Fibroblast of peridontal ligament (primary cell): ENCODE measurements at regions not wholly inside any gene's neighbourhood (a gene's known extent, or its start where the extent isn't known, plus 50 kb on each side); places are given as distances from the start of the nearest gene placed in this dataset.

Experiments
- DNase-seq: peaks from one replicate; pipeline ENCODE4 v3.0.0-alpha.2; 2010; ENCODE audit errors: extremely low read depth

- DNase-seq: peak; percentile 88
These were observed 497.6 kb upstream of the TCF4 start for GRCh38 chr18:56085551-56085950.

GRCh38 chr18:56083523-56084287 lies 495.7 kb upstream of the TCF4 start:
- no peak for DNase-seq

DNA sequence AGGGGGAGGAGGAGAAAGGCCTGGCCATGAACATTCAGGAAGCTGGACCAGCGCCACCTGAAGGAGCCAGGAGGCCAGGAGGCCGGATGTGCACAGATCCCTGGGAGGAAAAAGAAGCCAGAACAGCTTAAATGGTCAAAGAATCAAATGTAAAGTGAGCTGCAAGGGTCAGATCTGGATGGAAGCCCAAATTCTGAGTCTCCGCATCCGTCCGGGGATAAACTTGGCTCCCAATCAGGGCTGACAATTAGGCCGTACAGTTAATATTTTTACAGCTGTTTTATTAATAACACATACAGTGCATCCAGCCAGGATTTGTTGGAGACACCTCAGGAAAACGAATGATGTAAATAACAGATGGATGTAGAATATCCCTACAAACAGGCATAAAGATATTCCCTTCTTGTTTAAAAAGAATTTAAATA lies 495.1 kb upstream of the TCF4 start:
- no peak for DNase-seq

DNA sequence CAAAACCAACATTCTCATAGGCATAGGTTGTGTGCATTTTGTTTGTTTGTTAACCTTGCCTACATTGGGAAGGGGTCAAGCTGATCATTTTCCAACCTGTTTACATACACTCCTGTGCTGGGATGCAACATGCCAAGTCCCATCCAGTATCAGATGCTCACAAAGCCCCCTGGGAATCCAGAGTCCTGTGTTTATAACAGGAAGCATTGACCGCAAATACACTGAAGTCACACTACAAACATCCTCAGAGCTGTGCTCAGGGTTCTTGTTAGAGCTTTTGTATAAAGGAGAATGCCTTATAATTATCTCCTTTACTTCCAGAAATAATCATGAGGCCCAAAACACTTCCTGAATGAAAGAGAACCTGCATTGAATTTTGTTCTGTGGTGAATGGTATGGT lies 488.7 kb upstream of the TCF4 start:
- no peak for DNase-seq

DNA sequence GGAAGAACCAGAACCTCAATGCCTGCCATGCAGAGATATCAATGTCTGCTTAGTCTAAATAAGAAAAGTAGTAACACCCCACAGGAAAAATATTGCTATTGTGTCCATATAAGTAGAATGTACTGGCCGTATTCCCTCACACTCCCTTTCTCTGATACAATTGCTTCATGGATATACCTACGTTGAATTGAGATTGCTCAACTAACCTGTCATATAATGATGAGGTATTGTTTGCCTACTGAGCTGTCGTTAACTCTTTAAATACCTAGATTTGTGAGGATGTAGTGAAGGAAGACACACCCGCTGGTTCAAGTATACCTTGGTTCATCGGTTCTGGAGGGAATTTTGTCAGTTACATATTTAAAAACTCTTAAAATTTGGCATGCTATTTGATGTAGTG lies 480.7 kb upstream of the TCF4 start:
- DNase-seq: no peak

- peak; percentile 87 for DNase-seq
These were observed 480.1 kb upstream of the TCF4 start for GRCh38 chr18:56067969-56068671.

- peak; percentile 76 for DNase-seq
These were observed 479.4 kb upstream of the TCF4 start for GRCh38 chr18:56067214-56067894.

DNA sequence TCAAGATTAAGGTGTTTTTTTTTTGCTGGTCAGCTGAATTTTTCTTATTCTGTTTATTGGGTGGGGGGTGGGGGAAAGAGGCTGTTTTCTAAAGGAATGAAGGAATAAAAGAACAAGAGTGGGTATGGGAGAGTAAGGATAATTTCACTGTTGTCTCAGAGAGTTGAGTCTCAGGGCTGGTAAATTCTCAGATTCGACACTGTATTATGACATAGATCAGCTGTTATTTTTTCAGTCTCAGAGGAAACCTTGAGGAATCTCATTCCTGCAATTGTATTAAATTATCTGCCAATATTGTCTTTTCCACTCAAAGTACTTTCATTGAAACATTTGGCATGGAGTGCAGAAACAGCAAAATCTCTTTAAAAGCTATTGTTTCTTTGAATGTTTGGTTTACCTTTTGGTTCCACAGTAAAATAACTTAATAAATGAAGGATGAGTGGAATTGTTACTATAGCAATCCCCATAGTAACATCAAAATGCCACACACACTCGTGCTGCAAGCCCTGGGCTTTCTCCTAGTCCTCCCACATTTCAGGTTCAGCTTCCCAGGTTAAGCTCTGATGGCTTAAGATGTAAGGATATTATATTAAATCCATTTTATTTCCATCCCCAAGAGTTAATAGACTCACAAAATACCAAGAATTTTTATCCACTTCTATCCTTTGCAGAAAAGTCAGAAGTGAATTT lies 478.7 kb upstream of the TCF4 start:
- peak; percentile 20 for DNase-seq

DNA sequence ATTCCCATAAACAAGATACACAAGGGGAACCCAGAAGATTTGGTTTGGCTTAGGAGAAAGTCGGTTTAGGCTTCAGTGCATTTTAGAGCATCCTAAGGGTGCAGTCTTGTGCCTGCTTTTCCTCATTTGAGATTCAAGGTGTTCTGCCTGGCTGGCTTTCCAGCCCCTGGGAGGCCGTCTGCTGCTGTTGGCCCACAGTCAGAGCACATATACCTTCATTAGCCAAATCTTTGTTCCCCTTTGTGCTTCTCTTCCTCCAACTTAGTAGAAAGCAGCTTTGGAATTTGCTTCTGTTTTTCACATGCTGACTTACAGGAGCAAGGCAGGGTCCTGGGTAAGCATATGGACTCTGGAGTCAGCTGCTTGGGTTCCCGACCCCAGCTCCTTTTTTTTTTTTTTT lies 477.1 kb upstream of the TCF4 start:
- DNase-seq: no peak

GRCh38 chr18:56062931-56063330 lies 474.9 kb upstream of the TCF4 start:
- no peak for DNase-seq

- no peak for DNase-seq
These were observed 473.1 kb upstream of the TCF4 start for GRCh38 chr18:56060967-56061541.

DNA sequence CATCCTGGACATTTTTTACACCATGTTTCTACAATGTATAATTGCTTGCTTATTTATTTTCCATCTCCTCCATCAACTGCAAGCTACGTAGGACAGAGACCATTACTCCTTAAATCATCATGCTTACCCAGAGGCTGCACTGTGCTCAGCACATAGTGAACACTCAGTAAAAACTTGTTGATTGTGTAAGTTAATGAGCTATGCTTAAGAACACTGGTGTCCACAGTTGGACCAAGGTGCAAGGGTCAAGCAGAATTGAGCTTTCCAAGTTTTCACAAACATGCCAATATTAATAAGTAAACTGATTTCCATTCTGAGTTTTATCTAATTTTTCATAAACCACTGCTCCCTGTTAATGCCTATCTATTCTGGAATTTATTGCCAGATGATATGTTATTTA lies 464.2 kb upstream of the TCF4 start:
- DNase-seq: no peak

- no peak for DNase-seq
These were observed 456.2 kb upstream of the TCF4 start for GRCh38 chr18:56044239-56044638.

DNA sequence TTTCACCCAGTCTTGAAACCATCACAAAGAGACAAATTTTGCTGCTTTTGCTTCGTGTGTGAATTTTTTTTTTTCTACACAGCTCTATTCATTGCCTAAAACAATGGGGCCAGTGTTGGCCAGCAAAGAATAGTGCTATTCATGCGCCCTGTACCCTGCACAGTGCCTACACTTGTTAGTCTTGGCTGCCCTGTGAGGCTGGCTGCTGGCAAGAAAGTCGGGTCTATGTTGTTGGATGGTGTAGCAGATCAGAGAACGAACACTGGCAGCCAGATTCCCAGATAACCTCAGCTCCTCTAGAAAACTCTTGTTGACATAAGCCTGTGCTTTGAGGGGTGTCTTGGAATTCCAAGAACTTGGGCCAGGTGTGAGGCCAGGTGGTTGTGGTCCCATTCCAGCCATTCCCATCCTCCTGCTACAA lies 455.7 kb upstream of the TCF4 start:
- no peak for DNase-seq

- no peak for DNase-seq
These were observed 455.0 kb upstream of the TCF4 start for GRCh38 chr18:56042915-56043536.

DNA sequence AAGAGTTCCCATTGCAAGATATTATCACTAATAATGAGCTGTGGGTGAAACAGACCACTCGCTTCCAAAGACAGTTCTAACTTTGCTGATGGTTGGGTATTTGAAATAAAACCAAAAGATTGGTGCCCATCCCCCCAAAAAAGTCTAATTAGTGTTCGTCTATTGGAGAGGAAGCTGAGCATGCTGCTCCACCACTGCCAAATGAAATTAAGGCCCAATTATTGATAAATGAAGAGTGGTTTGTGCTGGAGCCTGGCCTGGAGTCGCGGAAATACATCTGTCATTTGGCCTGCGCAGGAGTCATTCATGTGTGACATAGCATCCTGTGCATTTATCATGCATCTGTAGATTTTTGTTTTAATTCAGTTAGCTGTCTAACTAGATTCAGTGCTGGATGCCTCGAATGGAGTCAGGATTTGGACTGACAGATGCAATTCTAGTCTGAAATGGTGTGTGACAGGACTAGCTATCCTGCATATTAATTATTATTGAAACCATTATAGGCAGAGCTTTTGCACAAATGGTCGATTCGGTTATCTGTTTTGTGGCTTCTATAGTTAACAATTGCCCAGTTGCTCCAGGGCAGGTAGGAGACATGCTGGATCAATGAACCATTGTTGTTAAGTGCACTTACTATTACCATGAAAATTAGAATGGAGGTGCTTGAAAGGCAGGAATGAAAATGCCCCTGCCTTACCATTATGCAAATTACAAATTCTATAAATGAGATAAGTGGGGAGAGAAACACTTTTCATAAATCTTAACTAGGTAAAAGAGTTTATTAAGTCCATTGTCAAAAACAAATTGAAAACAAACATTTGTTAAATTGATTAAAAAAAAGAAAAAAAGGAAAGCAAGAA lies 450.4 kb upstream of the TCF4 start:
- DNase-seq: no peak

- peak; percentile 48 for DNase-seq
These were observed 448.7 kb upstream of the TCF4 start for GRCh38 chr18:56036741-56037140.

DNA sequence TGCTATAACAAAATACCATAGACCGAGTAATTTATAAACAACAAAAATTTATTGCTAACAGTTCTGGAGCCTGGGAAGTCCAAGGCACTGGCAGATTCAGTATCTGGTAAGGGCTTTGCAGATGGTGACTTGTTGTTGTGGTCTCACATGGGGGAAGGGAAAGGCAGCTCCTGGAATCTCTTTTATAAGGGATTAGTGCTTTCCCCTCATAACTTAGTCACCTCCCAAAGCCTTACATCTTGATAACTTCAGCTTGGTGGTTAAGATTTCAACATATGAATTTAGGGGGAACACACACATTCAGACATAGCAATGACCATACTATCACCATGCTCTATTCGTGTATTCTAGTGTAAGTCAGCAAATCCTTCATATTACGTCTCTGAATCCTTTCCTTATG lies 447.6 kb upstream of the TCF4 start:
- DNase-seq: no peak

- no peak for DNase-seq
These were observed 447.0 kb upstream of the TCF4 start for GRCh38 chr18:56034949-56035348.

DNA sequence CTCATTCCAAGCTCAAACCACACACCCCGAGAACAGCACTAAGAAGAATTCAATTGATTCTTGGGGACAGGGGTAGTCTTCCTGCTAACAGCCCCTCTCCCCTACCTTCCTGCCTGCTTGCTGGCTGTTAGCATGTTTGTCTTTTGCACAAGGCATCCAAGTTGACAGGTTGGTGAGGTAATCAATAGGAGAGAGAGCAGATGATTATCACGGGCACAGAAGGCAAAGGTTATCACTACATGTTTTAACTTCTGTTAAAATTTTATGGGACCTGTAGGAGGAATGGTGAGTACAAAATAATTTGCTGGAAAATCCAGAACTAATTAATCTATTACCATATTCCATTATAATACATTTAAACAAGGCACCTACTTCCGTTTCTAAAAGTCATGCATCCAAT lies 442.1 kb upstream of the TCF4 start:
- DNase-seq: no peak
